ENCODE measurements at regions not wholly inside any gene's neighbourhood (a gene's known extent, or its start where the extent isn't known, plus 50 kb on each side); places are given as distances from the start of the nearest gene placed in this dataset.

DNA sequence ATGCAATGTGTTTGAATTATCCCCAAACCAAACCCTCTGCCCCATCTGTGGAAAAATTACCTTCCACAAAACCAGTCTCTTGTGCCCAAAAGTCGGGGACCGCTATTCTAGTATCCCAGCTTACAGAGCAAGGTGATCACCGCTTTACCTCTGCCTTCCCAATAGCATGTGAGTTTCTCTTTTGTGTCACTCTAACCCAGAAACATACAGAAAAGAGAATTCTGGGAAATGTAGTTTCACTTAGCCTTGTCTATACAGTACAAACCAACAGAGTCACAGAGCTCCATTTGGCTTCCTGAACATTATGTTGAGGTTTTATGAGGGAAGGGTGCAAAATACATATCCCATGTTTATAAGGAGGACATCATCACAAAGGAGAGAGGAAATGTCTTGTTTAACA lies 260.3 kb upstream of the MINDY3 start:
- TF ChIP-seq, protein P1, sequence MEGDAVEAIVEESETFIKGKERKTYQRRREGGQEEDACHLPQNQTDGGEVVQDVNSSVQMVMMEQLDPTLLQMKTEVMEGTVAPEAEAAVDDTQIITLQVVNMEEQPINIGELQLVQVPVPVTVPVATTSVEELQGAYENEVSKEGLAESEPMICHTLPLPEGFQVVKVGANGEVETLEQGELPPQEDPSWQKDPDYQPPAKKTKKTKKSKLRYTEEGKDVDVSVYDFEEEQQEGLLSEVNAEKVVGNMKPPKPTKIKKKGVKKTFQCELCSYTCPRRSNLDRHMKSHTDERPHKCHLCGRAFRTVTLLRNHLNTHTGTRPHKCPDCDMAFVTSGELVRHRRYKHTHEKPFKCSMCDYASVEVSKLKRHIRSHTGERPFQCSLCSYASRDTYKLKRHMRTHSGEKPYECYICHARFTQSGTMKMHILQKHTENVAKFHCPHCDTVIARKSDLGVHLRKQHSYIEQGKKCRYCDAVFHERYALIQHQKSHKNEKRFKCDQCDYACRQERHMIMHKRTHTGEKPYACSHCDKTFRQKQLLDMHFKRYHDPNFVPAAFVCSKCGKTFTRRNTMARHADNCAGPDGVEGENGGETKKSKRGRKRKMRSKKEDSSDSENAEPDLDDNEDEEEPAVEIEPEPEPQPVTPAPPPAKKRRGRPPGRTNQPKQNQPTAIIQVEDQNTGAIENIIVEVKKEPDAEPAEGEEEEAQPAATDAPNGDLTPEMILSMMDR (IDR thresholded peaks at IDR 0.05; ENCODE audit: poor library complexity, severe bottlenecking) = no peak
- TF ChIP-seq TAF1 (IDR thresholded peaks at IDR 0.05; ENCODE audit: low read depth) (no peak), EZH2 (IDR thresholded peaks at IDR 0.05; ENCODE audit: borderline replicate concordance, insufficient read depth, low read length, poor library complexity, severe bottlenecking) (no peak)
